ENCODE measurements at regions not wholly inside any gene's neighbourhood (a gene's known extent, or its start where the extent isn't known, plus 50 kb on each side); places are given as distances from the start of the nearest gene placed in this dataset.

GRCh38 chr5:91288118-91288916 is 94.8 kb downstream of the ARRDC3 start (continued):
- TF ChIP-seq, protein P1, sequence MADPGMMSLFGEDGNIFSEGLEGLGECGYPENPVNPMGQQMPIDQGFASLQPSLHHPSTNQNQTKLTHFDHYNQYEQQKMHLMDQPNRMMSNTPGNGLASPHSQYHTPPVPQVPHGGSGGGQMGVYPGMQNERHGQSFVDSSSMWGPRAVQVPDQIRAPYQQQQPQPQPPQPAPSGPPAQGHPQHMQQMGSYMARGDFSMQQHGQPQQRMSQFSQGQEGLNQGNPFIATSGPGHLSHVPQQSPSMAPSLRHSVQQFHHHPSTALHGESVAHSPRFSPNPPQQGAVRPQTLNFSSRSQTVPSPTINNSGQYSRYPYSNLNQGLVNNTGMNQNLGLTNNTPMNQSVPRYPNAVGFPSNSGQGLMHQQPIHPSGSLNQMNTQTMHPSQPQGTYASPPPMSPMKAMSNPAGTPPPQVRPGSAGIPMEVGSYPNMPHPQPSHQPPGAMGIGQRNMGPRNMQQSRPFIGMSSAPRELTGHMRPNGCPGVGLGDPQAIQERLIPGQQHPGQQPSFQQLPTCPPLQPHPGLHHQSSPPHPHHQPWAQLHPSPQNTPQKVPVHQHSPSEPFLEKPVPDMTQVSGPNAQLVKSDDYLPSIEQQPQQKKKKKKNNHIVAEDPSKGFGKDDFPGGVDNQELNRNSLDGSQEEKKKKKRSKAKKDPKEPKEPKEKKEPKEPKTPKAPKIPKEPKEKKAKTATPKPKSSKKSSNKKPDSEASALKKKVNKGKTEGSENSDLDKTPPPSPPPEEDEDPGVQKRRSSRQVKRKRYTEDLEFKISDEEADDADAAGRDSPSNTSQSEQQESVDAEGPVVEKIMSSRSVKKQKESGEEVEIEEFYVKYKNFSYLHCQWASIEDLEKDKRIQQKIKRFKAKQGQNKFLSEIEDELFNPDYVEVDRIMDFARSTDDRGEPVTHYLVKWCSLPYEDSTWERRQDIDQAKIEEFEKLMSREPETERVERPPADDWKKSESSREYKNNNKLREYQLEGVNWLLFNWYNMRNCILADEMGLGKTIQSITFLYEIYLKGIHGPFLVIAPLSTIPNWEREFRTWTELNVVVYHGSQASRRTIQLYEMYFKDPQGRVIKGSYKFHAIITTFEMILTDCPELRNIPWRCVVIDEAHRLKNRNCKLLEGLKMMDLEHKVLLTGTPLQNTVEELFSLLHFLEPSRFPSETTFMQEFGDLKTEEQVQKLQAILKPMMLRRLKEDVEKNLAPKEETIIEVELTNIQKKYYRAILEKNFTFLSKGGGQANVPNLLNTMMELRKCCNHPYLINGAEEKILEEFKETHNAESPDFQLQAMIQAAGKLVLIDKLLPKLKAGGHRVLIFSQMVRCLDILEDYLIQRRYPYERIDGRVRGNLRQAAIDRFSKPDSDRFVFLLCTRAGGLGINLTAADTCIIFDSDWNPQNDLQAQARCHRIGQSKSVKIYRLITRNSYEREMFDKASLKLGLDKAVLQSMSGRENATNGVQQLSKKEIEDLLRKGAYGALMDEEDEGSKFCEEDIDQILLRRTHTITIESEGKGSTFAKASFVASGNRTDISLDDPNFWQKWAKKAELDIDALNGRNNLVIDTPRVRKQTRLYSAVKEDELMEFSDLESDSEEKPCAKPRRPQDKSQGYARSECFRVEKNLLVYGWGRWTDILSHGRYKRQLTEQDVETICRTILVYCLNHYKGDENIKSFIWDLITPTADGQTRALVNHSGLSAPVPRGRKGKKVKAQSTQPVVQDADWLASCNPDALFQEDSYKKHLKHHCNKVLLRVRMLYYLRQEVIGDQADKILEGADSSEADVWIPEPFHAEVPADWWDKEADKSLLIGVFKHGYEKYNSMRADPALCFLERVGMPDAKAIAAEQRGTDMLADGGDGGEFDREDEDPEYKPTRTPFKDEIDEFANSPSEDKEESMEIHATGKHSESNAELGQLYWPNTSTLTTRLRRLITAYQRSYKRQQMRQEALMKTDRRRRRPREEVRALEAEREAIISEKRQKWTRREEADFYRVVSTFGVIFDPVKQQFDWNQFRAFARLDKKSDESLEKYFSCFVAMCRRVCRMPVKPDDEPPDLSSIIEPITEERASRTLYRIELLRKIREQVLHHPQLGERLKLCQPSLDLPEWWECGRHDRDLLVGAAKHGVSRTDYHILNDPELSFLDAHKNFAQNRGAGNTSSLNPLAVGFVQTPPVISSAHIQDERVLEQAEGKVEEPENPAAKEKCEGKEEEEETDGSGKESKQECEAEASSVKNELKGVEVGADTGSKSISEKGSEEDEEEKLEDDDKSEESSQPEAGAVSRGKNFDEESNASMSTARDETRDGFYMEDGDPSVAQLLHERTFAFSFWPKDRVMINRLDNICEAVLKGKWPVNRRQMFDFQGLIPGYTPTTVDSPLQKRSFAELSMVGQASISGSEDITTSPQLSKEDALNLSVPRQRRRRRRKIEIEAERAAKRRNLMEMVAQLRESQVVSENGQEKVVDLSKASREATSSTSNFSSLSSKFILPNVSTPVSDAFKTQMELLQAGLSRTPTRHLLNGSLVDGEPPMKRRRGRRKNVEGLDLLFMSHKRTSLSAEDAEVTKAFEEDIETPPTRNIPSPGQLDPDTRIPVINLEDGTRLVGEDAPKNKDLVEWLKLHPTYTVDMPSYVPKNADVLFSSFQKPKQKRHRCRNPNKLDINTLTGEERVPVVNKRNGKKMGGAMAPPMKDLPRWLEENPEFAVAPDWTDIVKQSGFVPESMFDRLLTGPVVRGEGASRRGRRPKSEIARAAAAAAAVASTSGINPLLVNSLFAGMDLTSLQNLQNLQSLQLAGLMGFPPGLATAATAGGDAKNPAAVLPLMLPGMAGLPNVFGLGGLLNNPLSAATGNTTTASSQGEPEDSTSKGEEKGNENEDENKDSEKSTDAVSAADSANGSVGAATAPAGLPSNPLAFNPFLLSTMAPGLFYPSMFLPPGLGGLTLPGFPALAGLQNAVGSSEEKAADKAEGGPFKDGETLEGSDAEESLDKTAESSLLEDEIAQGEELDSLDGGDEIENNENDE (IDR thresholded peaks at IDR 0.05; ENCODE audit: insufficient replicate concordance, low read length), result no peak
- no peak for TF ChIP-seq ASH2L (IDR thresholded peaks at IDR 0.05; ENCODE audit: low read length)
- TF ChIP-seq EZH2 (IDR thresholded peaks at IDR 0.05; ENCODE audit: low read depth, low read length, severe bottlenecking), result no peak
- TF ChIP-seq JUN (IDR thresholded peaks at IDR 0.05; ENCODE audit: low read depth, low read length), result no peak
- TF ChIP-seq GABPA (IDR thresholded peaks at IDR 0.05; ENCODE audit: borderline replicate concordance, insufficient read depth, low read length), result no peak
- no peak for TF ChIP-seq GTF2F1 (IDR thresholded peaks at IDR 0.05; ENCODE audit: borderline replicate concordance, low read depth, low read length)

Data from H1 (cell line).